A673 (cell line): ENCODE measurements at regions not wholly inside any gene's neighbourhood (a gene's known extent, or its start where the extent isn't known, plus 50 kb on each side); places are given as distances from the start of the nearest gene placed in this dataset.

ENCODE experiments used
- BruUV-seq: library from RNA; stranded (reverse); fragments of 400-500 nt; replicated peaks from 2 replicates; lab custom pipeline; 2021; lab: Mats Ljungman, UMichigan
- CTCF ChIA-PET: fragments of 300-600 bp; sonication (Branson Sonifier 250); formaldehyde crosslinking; loops from one replicate; lab custom pipeline; 2022; ENCODE audit warnings: antibody characterized with exemption; lab: Charles Lee
- POLR2A ChIA-PET: fragments of 300-600 bp; sonication (Branson Sonifier 250); formaldehyde crosslinking; loops from one replicate; lab custom pipeline; 2022; ENCODE audit warnings: antibody characterized with exemption; ENCODE audit not compliant: low non-redundant PET; lab: Charles Lee
- DNase-seq: peaks from one replicate; pipeline ENCODE4 v3.0.0-alpha.2; 2015; ENCODE audit warnings: low spot score
- H3K27ac ChIP-seq: fragments of 200-600 bp; sonication (generic); 2 replicates; pipeline ENCODE4 v1.5.1; 2016; ENCODE audit warnings: mixed run types, low read depth, mild to moderate bottlenecking, mixed read lengths, antibody characterized with exemption, low read length; ENCODE audit not compliant: poor library complexity, severe bottlenecking
- H3K27me3 ChIP-seq: fragments of 200-600 bp; sonication (generic); replicated peaks from 2 replicates; pipeline ENCODE4 v1.6.1; 2017; ENCODE audit warnings: mixed run types, low read depth, mild to moderate bottlenecking, mixed read lengths, antibody characterized with exemption, low read length; ENCODE audit not compliant: insufficient read depth, poor library complexity
- H3K36me3 ChIP-seq: fragments of 200-600 bp; sonication (generic); 2 replicates; pipeline ENCODE4 v1.6.1; 2016; ENCODE audit warnings: mixed run types, mild to moderate bottlenecking, mixed read lengths, antibody characterized with exemption, low read length; ENCODE audit not compliant: insufficient read depth, poor library complexity, severe bottlenecking
- H3K4me1 ChIP-seq: fragments of 200-600 bp; sonication (generic); 2 replicates; pipeline ENCODE4 v1.6.1; 2017; ENCODE audit warnings: mixed run types, mild to moderate bottlenecking, mixed read lengths, antibody characterized with exemption, low read length; ENCODE audit not compliant: insufficient read depth, poor library complexity, severe bottlenecking
- H3K4me3 ChIP-seq: fragments of 200-600 bp; sonication (generic); 2 replicates; pipeline ENCODE4 v1.5.1; 2016; ENCODE audit warnings: low read depth, mixed run types, mild to moderate bottlenecking, mixed read lengths, low read length; ENCODE audit not compliant: poor library complexity, severe bottlenecking
- H3K9me3 ChIP-seq: fragments of 200-600 bp; sonication (generic); 2 replicates; pipeline ENCODE4 v1.6.1; 2016; ENCODE audit warnings: mixed run types, low read depth, mild to moderate bottlenecking, mixed read lengths, antibody characterized with exemption, low read length; ENCODE audit not compliant: poor library complexity, severe bottlenecking
- EZH2 ChIP-seq: fragments of 200-600 bp; sonication (generic); IDR thresholded peaks from 2 replicates; pipeline ENCODE4 v1.6.1; 2017; ENCODE audit warnings: borderline replicate concordance, low read depth, mild to moderate bottlenecking, mixed read lengths, antibody characterized with exemption, low read length; ENCODE audit not compliant: poor library complexity, severe bottlenecking
- intact Hi-C: fragments of 100-400 bp; cut with micrococcal nuclease; formaldehyde crosslinking; loops from one replicate; pipeline ENCODE4 v1.10.0; 2022; ENCODE audit not compliant: unreplicated experiment
- TF ChIP-seq, protein P1 (sequence below): fragments of 300-800, 200-600 bp; sonication (generic); conservative IDR thresholded peaks from 2 replicates; pipeline ENCODE4 v1.5.1; 2017; ENCODE audit warnings: low read depth, mild to moderate bottlenecking, antibody characterized with exemption, low read length, moderate library complexity, mixed read lengths

DNA sequence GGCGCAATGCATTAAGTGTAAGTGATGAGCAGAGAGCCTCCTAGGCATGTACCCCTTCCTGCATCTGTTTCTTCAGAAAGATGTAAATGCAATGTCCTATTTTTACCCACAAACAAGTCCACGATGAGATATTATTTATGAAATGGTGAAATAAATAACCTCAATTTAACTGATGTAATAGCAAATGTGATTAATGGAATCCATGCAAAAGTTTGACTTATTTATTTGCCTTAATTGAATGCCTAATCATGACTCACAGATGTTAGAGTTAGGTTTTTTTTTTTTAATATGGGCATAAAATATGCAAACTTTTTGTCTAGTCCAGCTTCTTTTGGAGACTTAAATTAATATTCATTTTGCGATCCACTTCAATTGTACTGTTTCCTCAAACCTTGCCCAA, 67.7 kb upstream of the ITGA4 start:
- ChIA-PET CTCF (no interaction called here), POLR2A (no interaction called here)
- Histone ChIP-seq H3K4me1 (peaks cover 5% of the 10 kb centered on the region), H3K27me3 (no peaks in the 10 kb centered on the region), H3K4me3 (no peak overlapping the region), H3K27ac (no peak overlapping the region), H3K9me3 (no peaks in the 10 kb centered on the region), H3K36me3 (no peaks in the 10 kb centered on the region)
- BruUV-seq: no TSS peak
- no peak for TF ChIP-seq EZH2
- TF ChIP-seq, protein P1, sequence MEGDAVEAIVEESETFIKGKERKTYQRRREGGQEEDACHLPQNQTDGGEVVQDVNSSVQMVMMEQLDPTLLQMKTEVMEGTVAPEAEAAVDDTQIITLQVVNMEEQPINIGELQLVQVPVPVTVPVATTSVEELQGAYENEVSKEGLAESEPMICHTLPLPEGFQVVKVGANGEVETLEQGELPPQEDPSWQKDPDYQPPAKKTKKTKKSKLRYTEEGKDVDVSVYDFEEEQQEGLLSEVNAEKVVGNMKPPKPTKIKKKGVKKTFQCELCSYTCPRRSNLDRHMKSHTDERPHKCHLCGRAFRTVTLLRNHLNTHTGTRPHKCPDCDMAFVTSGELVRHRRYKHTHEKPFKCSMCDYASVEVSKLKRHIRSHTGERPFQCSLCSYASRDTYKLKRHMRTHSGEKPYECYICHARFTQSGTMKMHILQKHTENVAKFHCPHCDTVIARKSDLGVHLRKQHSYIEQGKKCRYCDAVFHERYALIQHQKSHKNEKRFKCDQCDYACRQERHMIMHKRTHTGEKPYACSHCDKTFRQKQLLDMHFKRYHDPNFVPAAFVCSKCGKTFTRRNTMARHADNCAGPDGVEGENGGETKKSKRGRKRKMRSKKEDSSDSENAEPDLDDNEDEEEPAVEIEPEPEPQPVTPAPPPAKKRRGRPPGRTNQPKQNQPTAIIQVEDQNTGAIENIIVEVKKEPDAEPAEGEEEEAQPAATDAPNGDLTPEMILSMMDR: no peak
- DNase-seq: no peak
- intact Hi-C loops: no loop called here

DNA sequence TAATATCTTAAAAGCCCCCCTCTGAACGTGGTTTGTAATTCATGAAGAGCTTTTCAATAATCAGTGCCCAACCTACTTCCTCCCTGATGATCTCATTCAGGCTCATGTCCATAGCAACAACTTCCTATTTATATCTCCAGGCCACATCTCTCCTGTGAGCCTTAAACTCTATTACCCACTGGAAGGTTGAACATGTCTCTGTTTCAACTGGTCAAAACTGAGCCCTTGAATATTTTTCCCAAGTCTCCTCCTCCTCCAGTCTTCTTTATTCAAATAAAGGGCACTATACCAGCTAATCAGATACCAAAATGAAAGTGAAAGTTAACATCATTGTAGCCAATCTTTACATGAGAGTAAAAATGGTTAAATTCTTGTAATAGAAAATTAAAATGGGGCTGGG, 63.7 kb upstream of the ITGA4 start:
- Histone ChIP-seq H3K27ac (no peak overlapping the region), H3K27me3 (no peaks in the 10 kb centered on the region), H3K4me3 (no peak overlapping the region), H3K9me3 (no peaks in the 10 kb centered on the region), H3K36me3 (no peaks in the 10 kb centered on the region), H3K4me1 (peaks cover 25% of the 10 kb centered on the region)
- POLR2A ChIA-PET: no interaction called here
- intact Hi-C loops: no loop called here
- peak; percentile 33 for DNase-seq
- TF ChIP-seq EZH2: no peak
- TF ChIP-seq, protein P1: no peak
- no TSS peak for BruUV-seq
- CTCF ChIA-PET: no interaction called here

DNA sequence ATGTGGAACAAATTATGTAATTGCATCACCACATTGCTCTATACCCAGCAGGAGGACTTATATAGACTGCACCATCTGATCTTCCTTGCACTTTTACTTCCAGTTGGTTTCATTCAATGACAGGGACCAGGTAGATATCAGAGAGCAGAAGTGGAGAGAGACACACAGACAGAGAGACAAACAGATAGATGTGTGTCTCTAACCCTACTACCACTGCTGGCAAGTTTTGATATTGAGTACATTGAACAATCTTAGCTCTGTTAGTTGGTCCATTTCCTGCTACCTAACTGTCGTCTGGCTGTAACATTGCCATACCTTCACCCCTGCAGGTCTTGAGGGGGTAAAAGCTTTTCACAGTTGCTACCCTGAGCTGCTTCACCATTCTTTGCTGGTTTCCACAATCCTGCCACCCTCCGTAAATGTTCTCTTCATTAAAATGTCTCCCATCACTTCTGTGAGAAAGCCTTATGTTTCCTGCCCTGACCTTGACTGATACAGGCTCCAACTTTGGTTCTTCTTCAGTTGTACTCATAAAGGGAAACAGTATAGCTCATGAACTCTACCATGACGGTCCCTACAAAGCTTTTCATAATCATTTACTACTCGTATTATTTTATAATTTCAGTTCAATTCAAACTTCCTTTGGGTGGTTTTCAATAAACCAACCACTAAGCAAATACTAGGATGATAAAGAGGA, 62.3 kb upstream of the ITGA4 start:
- CTCF ChIA-PET: no interaction called here
- no peak for DNase-seq
- BruUV-seq: no TSS peak
- Histone ChIP-seq H3K9me3 (no peaks in the 10 kb centered on the region), H3K4me1 (peaks cover 25% of the 10 kb centered on the region), H3K27ac (no peak overlapping the region), H3K36me3 (no peaks in the 10 kb centered on the region), H3K27me3 (no peaks in the 10 kb centered on the region), H3K4me3 (no peak overlapping the region)
- POLR2A ChIA-PET: interaction anchor here (0.5 kb wide), 1 partner anchor 403 kb away, joined by 3 read pairs; no protein-coding TSS in a partner anchor
- intact Hi-C loops: no loop called here
- TF ChIP-seq, protein P1: no peak
- TF ChIP-seq EZH2: no peak
